BJ (cell line): ENCODE measurements at regions not wholly inside any gene's neighbourhood (a gene's known extent, or its start where the extent isn't known, plus 50 kb on each side); places are given as distances from the start of the nearest gene placed in this dataset.
"Not testable (repeated sequence)": the region's sequence is repeated elsewhere in the genome, so short reads cannot be mapped to it uniquely, and the experiment has no call there.

Source experiments
- CTCF ChIA-PET: fragments of 350-600 bp; formaldehyde crosslinking; extraction: SDS; loops from one replicate; lab custom pipeline; 2021; ENCODE audit warnings: antibody characterized with exemption, inconsistent platforms; lab: Yijun Ruan, JAX
- POLR2A ChIA-PET: fragments of 300-600 bp; sonication (Branson Sonifier 250); formaldehyde crosslinking; extraction: SDS; loops from one replicate; lab custom pipeline; 2021; ENCODE audit warnings: antibody characterized with exemption; lab: Charles Lee
- DNase-seq: peaks from one replicate; pipeline ENCODE4 v3.0.0-alpha.2; 2011; ENCODE audit warnings: low read depth
- H3K27me3 ChIP-seq: 2 replicates; pipeline ENCODE4 v1.6.0; 2011; ENCODE audit warnings: low read length; ENCODE audit not compliant: control insufficient read depth, insufficient read depth
- H3K36me3 ChIP-seq: 2 replicates; pipeline ENCODE4 v1.5.1; 2011; ENCODE audit warnings: low read length; ENCODE audit not compliant: control insufficient read depth, insufficient read depth
- H3K4me3 ChIP-seq: 2 replicates; pipeline ENCODE4 v1.5.1; 2011; ENCODE audit warnings: low read depth, mild to moderate bottlenecking, control low read depth, low read length
- CTCF ChIP-seq: IDR thresholded peaks from 2 replicates; pipeline ENCODE4 v1.5.1; 2011; ENCODE audit warnings: low read depth, mild to moderate bottlenecking, control low read depth, inconsistent platforms, low read length, moderate library complexity; ENCODE audit not compliant: insufficient read depth

- Histone ChIP-seq H3K36me3 (no peaks in the 10 kb centered on the region), H3K4me3 (no peak overlapping the region), H3K27me3 (no peaks in the 10 kb centered on the region)
- ChIA-PET POLR2A (no interaction called here), CTCF (no interaction called here)
- no peak for TF ChIP-seq CTCF
- DNase-seq = no peak
Observed at GRCh38 chr13:66162470-66162869, 1067.7 kb downstream of the PCDH9 start.

GRCh38 chr13:66159511-66159910 is 1070.6 kb downstream of the PCDH9 start:
- TF ChIP-seq CTCF = no peak
- no peaks in the 10 kb centered on the region for H3K27me3 ChIP-seq
- ChIA-PET CTCF (no interaction called here), POLR2A (no interaction called here)
- H3K36me3 ChIP-seq = no peaks in the 10 kb centered on the region
- H3K4me3 ChIP-seq = no peak overlapping the region
- DNase-seq = no peak

- POLR2A ChIA-PET = no interaction called here
- CTCF ChIA-PET = no interaction called here
- TF ChIP-seq CTCF = no peak
- Histone ChIP-seq H3K27me3 (no peaks in the 10 kb centered on the region), H3K36me3 (no peaks in the 10 kb centered on the region), H3K4me3 (no peak overlapping the region)
- peak; percentile 27 for DNase-seq
Observed at GRCh38 chr13:66154976-66155375, 1075.2 kb downstream of the PCDH9 start.

- no peaks in the 10 kb centered on the region for H3K27me3 ChIP-seq
- ChIA-PET CTCF (no interaction called here), POLR2A (no interaction called here)
- DNase-seq = peak; percentile 19
- no peaks in the 10 kb centered on the region for H3K36me3 ChIP-seq
- H3K4me3 ChIP-seq = no peak overlapping the region
- TF ChIP-seq CTCF = no peak
Observed at GRCh38 chr13:66154354-66154753, 1075.8 kb downstream of the PCDH9 start.

GRCh38 chr13:66152596-66152995 is 1077.5 kb downstream of the PCDH9 start:
- POLR2A ChIA-PET = no interaction called here
- CTCF ChIA-PET = no interaction called here
- no peak for DNase-seq
- no peak overlapping the region for H3K4me3 ChIP-seq
- H3K27me3 ChIP-seq = no peaks in the 10 kb centered on the region
- H3K36me3 ChIP-seq = no peaks in the 10 kb centered on the region
- TF ChIP-seq CTCF = no peak

- H3K36me3 ChIP-seq, CTCF ChIA-PET, H3K4me3 ChIP-seq, DNase-seq, POLR2A ChIA-PET, H3K27me3 ChIP-seq: not testable (repeated sequence)
Observed at GRCh38 chr13:66144357-66144756, 1085.8 kb downstream of the PCDH9 start.
